ENCODE measurements at regions not wholly inside any gene's neighbourhood (a gene's known extent, or its start where the extent isn't known, plus 50 kb on each side); places are given as distances from the start of the nearest gene placed in this dataset.

GRCh38 chr11:87583931-87584330, 546.2 kb downstream of the TMEM135 start:
- no peaks in the 10 kb centered on the region for H3K9me2 ChIP-seq (ENCODE audit: insufficient read depth, low read length)
- H3K36me3 ChIP-seq (ENCODE audit: insufficient read depth, low read length): no peaks in the 10 kb centered on the region
- no peak overlapping the region for H3K4me2 ChIP-seq (ENCODE audit: low read length)
- no peaks in the 10 kb centered on the region for H3K79me2 ChIP-seq (replicated peaks; ENCODE audit: insufficient read depth, low read length)
- no peaks in the 10 kb centered on the region for H3F3A ChIP-seq (ENCODE audit: insufficient read depth, low read length, poor library complexity, severe bottlenecking)
- no peak overlapping the region for H3K4me3 ChIP-seq (ENCODE audit: low read length)
- no peaks in the 10 kb centered on the region for H3K9me3 ChIP-seq (ENCODE audit: low read length)
- TF ChIP-seq, protein P1, sequence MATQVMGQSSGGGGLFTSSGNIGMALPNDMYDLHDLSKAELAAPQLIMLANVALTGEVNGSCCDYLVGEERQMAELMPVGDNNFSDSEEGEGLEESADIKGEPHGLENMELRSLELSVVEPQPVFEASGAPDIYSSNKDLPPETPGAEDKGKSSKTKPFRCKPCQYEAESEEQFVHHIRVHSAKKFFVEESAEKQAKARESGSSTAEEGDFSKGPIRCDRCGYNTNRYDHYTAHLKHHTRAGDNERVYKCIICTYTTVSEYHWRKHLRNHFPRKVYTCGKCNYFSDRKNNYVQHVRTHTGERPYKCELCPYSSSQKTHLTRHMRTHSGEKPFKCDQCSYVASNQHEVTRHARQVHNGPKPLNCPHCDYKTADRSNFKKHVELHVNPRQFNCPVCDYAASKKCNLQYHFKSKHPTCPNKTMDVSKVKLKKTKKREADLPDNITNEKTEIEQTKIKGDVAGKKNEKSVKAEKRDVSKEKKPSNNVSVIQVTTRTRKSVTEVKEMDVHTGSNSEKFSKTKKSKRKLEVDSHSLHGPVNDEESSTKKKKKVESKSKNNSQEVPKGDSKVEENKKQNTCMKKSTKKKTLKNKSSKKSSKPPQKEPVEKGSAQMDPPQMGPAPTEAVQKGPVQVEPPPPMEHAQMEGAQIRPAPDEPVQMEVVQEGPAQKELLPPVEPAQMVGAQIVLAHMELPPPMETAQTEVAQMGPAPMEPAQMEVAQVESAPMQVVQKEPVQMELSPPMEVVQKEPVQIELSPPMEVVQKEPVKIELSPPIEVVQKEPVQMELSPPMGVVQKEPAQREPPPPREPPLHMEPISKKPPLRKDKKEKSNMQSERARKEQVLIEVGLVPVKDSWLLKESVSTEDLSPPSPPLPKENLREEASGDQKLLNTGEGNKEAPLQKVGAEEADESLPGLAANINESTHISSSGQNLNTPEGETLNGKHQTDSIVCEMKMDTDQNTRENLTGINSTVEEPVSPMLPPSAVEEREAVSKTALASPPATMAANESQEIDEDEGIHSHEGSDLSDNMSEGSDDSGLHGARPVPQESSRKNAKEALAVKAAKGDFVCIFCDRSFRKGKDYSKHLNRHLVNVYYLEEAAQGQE (IDR thresholded peaks at IDR 0.05; ENCODE audit: borderline replicate concordance): no peak
- no peak for TF ChIP-seq SMC3 (conservative IDR thresholded peaks at IDR 0.05; ENCODE audit: poor library complexity)
- TF ChIP-seq, protein P2, sequence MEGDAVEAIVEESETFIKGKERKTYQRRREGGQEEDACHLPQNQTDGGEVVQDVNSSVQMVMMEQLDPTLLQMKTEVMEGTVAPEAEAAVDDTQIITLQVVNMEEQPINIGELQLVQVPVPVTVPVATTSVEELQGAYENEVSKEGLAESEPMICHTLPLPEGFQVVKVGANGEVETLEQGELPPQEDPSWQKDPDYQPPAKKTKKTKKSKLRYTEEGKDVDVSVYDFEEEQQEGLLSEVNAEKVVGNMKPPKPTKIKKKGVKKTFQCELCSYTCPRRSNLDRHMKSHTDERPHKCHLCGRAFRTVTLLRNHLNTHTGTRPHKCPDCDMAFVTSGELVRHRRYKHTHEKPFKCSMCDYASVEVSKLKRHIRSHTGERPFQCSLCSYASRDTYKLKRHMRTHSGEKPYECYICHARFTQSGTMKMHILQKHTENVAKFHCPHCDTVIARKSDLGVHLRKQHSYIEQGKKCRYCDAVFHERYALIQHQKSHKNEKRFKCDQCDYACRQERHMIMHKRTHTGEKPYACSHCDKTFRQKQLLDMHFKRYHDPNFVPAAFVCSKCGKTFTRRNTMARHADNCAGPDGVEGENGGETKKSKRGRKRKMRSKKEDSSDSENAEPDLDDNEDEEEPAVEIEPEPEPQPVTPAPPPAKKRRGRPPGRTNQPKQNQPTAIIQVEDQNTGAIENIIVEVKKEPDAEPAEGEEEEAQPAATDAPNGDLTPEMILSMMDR (IDR thresholded peaks at IDR 0.05; ENCODE audit: poor library complexity, severe bottlenecking): no peak
- no peak overlapping the region for H3K27ac ChIP-seq (ENCODE audit: low read length)
- no peaks in the 10 kb centered on the region for H4K20me1 ChIP-seq (ENCODE audit: insufficient read depth)
- H2AFZ ChIP-seq (ENCODE audit: low read depth, low read length): no peak overlapping the region
- no peak overlapping the region for H3K9ac ChIP-seq (ENCODE audit: low read length)
- no peaks in the 10 kb centered on the region for H3K27me3 ChIP-seq (ENCODE audit: insufficient read depth, low read depth, low read length)

- no peaks in the 10 kb centered on the region for H3K9me3 ChIP-seq (ENCODE audit: low read length)
- H3K27me3 ChIP-seq (ENCODE audit: insufficient read depth, low read depth, low read length): no peaks in the 10 kb centered on the region
- no peak overlapping the region for H3K4me2 ChIP-seq (ENCODE audit: low read length)
- no peaks in the 10 kb centered on the region for H3K79me2 ChIP-seq (replicated peaks; ENCODE audit: insufficient read depth, low read length)
- no peaks in the 10 kb centered on the region for H3K9me2 ChIP-seq (ENCODE audit: insufficient read depth, low read length)
- H3K9ac ChIP-seq (ENCODE audit: low read length): no peak overlapping the region
- no peak for TF ChIP-seq RAD21 (conservative IDR thresholded peaks at IDR 0.05)
- no peak for TF ChIP-seq EP300 (conservative IDR thresholded peaks at IDR 0.05; ENCODE audit: poor library complexity, severe bottlenecking)
- no peak for TF ChIP-seq TAF1 (IDR thresholded peaks at IDR 0.05; ENCODE audit: low read depth)
- no peak for TF ChIP-seq EZH2 (IDR thresholded peaks at IDR 0.05; ENCODE audit: borderline replicate concordance, insufficient read depth, low read length, poor library complexity, severe bottlenecking)
- TF ChIP-seq, protein P1 (IDR thresholded peaks at IDR 0.05; ENCODE audit: borderline replicate concordance): no peak
- TF ChIP-seq, protein P2 (IDR thresholded peaks at IDR 0.05; ENCODE audit: poor library complexity, severe bottlenecking): no peak
- TF ChIP-seq MXI1 (conservative IDR thresholded peaks at IDR 0.05; ENCODE audit: poor library complexity, severe bottlenecking): no peak
- TF ChIP-seq POLR2AphosphoS5 (IDR thresholded peaks at IDR 0.05): no peak
- no peak for TF ChIP-seq SMC3 (conservative IDR thresholded peaks at IDR 0.05; ENCODE audit: poor library complexity)
- no peak overlapping the region for H3K4me3 ChIP-seq (ENCODE audit: low read length)
- no peaks in the 10 kb centered on the region for H3F3A ChIP-seq (ENCODE audit: insufficient read depth, low read length, poor library complexity, severe bottlenecking)
- H2AFZ ChIP-seq (ENCODE audit: low read depth, low read length): no peak overlapping the region
- H4K20me1 ChIP-seq (ENCODE audit: insufficient read depth): no peaks in the 10 kb centered on the region
- H3K36me3 ChIP-seq (ENCODE audit: insufficient read depth, low read length): no peaks in the 10 kb centered on the region
- no peak overlapping the region for H3K27ac ChIP-seq (ENCODE audit: low read length)
Measured at GRCh38 chr11:87575088-87575487, 537.4 kb downstream of the TMEM135 start.

Data from neural cell (in vitro differentiated cells).